Aorta (tissue), 5 donors: ENCODE measurements at regions not wholly inside any gene's neighbourhood (a gene's known extent, or its start where the extent isn't known, plus 50 kb on each side); places are given as distances from the start of the nearest gene placed in this dataset.

Experiments
- ATAC-seq: fragments of 200-7000 bp; cut with Tn5 transposase; one replicate; pipeline ENCODE4 v1.9.1; 2022; ENCODE audit warnings: moderate library complexity; ENCODE audit not compliant: low FRiP score
- DNase-seq, 2 donors: peaks; one replicate each; pipeline ENCODE4 v3.0.0-alpha.2; 2020
- H3K27ac ChIP-seq, 2 donors: one replicate each; pipeline ENCODE4 v1.5.1; 2013; ENCODE audit warnings: low read length in 2 of 2, mild to moderate bottlenecking in 2 of 2, moderate library complexity in 2 of 2, control low read depth in 1 of 2, inconsistent platforms in 1 of 2, low read depth in 1 of 2
- H3K27me3 ChIP-seq, 2 donors: one replicate each; pipeline ENCODE4 v1.6.1; 2013; ENCODE audit warnings: control low read depth in 1 of 2, low read length in 1 of 2, mild to moderate bottlenecking in 1 of 2, moderate library complexity in 1 of 2; ENCODE audit not compliant: insufficient read depth in 2 of 2, control insufficient read depth in 1 of 2
- H3K36me3 ChIP-seq, 2 donors: one replicate each; pipeline ENCODE4 v1.6.1; 2013; ENCODE audit warnings: control low read depth in 1 of 2, low read length in 1 of 2, mild to moderate bottlenecking in 1 of 2; ENCODE audit not compliant: insufficient read depth in 2 of 2, control insufficient read depth in 1 of 2
- H3K4me1 ChIP-seq, 2 donors: one replicate each; pipeline ENCODE4 v1.6.1; 2013; ENCODE audit warnings: low read length in 2 of 2, control low read depth in 1 of 2, mild to moderate bottlenecking in 1 of 2, moderate library complexity in 1 of 2; ENCODE audit not compliant: insufficient read depth in 2 of 2, control insufficient read depth in 1 of 2
- H3K4me3 ChIP-seq, 2 donors: one replicate each; pipeline ENCODE4 v1.5.1; 2013; ENCODE audit warnings: low read length in 2 of 2, control low read depth in 1 of 2, mild to moderate bottlenecking in 1 of 2
- H3K9me3 ChIP-seq: one replicate; pipeline ENCODE4 v1.6.1; 2013; ENCODE audit warnings: mild to moderate bottlenecking, low read length; ENCODE audit not compliant: control insufficient read depth
- WGBS, 2 donors: extraction: QIAGEN DNeasy Blood & Tissue Kit; methylation state at CpG; one replicate each; pipeline ENCODE4 v1.1.7; 2013; 5-methylcytosine and 5-hydroxymethylcytosine counted together
- intact Hi-C, 2 donors: fragments of 100-400 bp; cut with DNase I; formaldehyde crosslinking; loops; one replicate each; pipeline versions ENCODE4 v1.14.2 to v1.15.0; 2022
- donor health status: healthy with polysubstance abuse.
- donor health status: Bipolar disorder and iron deficiency.
- donor health status: DM: no; HTN: no; CAD: no.
- donor health status: DM: no; HTN: no; CAD: no.
- donor health status: DM: yes; HTN: yes; CAD: no.

- Histone ChIP-seq H3K4me1 (peaks cover 10 to 13% of the 10 kb centered on the region in 2 donors), H3K27me3 (no peaks in the 10 kb centered on the region), H3K36me3 (no peaks in the 10 kb centered on the region), H3K9me3 (no peaks in the 10 kb centered on the region), H3K27ac (peak overlapping the region; percentile 73 to 97), H3K4me3 (no peak overlapping the region)
- DNase-seq = no peak
- ATAC-seq = no peak
- intact Hi-C loops = loop anchor here in 1 of 2 donors (5.0 kb wide), 1 partner anchor 146 kb away; no protein-coding TSS in a partner anchor
- WGBS, 2 donors = 8 to 22% methylated on average over 1 of the region's 1 CpG
These were observed 77.4 kb upstream of the BLID start for GRCh38 chr11:122193457-122193856.

GRCh38 chr11:122192634-122193255 is 76.7 kb upstream of the BLID start:
- DNase-seq (no peak), ATAC-seq (no peak)
- H3K4me3 ChIP-seq = no peak overlapping the region
- WGBS, 2 donors = 4 to 5% methylated on average over 3 of the region's 3 CpGs
- intact Hi-C loops = loop anchor here in 1 of 2 donors (5.0 kb wide), 1 partner anchor 145 kb away; no protein-coding TSS in a partner anchor
- H3K9me3 ChIP-seq = no peaks in the 10 kb centered on the region
- H3K27ac ChIP-seq = peak overlapping the region; percentile 73 to 97
- no peaks in the 10 kb centered on the region for H3K27me3 ChIP-seq
- peaks cover 10 to 13% of the 10 kb centered on the region in 2 donors for H3K4me1 ChIP-seq
- H3K36me3 ChIP-seq = no peaks in the 10 kb centered on the region

DNA sequence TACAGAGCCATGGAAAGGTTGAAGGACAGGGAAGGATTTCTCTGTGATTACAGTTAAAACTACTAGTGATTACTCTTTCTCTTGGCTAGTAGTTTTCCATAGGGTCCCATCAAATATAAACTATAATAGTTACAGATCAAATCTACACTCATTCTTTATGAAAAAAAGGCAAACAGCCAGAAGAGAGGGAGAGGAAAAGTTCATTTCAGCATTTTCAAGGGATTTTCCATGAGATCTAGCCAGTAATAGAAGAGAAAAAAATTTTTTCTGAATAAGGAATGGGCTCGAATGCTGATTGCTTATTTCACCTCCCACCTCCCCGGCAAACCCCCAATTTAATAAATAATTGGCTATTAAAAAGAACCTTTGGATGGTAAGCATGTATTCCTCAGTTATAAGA is 74.8 kb upstream of the BLID start:
- DNase-seq (no peak), ATAC-seq (no peak)
- intact Hi-C loops = loop anchor here in 1 of 2 donors (5.0 kb wide), 1 partner anchor 143 kb away; no protein-coding TSS in a partner anchor
- Histone ChIP-seq H3K36me3 (no peaks in the 10 kb centered on the region), H3K9me3 (no peaks in the 10 kb centered on the region), H3K27ac (peak overlapping the region in 1 of 2 donors; percentile 77), H3K27me3 (no peaks in the 10 kb centered on the region), H3K4me3 (no peak overlapping the region), H3K4me1 (peaks cover 3 to 4% of the 10 kb centered on the region in 2 donors)
- 85 to 89% methylated on average over 2 of the region's 2 CpGs for WGBS, 2 donors

- H3K27ac ChIP-seq = peak overlapping the region in 1 of 2 donors; percentile 90
- H3K27me3 ChIP-seq = no peaks in the 10 kb centered on the region
- peaks cover 3% of the 10 kb centered on the region in 2 donors for H3K4me1 ChIP-seq
- peak; percentile 88 for ATAC-seq
- H3K9me3 ChIP-seq = peaks cover 2% of the 10 kb centered on the region
- H3K36me3 ChIP-seq = peaks cover 0 to 8% of the 10 kb centered on the region in 2 donors
- DNase-seq = no peak
- no peak overlapping the region for H3K4me3 ChIP-seq
- intact Hi-C loops = loop anchor here (5.0 kb wide), 2 partner anchors 52 to 87 kb away; no protein-coding TSS in a partner anchor
- 2 to 4% methylated on average over 2 of the region's 2 CpGs for WGBS, 2 donors
These were observed 73.2 kb upstream of the BLID start for GRCh38 chr11:122189229-122189628.

- intact Hi-C loops = loop anchor here (5.0 kb wide), 2 partner anchors 50 to 85 kb away; no protein-coding TSS in a partner anchor
These were observed 71.6 kb upstream of the BLID start for GRCh38 chr11:122187373-122188165.

DNA sequence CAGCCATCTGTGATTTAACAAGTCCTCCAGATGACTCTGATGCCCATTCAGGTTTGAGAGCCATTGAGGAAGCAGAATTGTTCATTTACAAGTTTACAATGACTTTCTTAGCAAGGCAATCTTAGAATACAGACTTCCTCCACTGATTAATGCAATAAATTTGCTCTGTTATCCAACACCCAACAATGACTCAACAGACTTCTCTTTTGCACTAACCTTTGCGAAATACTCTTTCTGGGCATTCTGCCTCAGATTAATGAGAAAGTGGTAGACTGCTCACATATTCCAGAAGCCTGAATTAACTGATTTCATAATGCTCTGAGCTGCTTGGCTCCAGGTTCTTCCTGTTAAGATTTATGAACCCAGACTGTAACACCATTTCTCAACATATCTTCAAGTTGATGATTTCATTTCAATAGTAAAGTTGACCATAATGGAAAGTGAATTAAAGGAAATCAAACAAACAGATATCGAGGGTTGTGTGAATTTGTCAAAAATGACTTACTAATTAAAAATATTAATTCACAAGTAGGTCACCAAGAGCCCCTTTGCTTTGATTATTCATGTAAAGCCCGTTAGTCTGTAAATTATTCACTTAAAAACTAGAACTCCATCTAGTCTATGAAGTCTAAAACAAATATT is 70.5 kb upstream of the BLID start:
- no peaks in the 10 kb centered on the region for H3K4me1 ChIP-seq
- no peak overlapping the region for H3K4me3 ChIP-seq
- DNase-seq (no peak), ATAC-seq (peak; percentile 88)
- peak overlapping the region; percentile 43 to 57 for H3K27ac ChIP-seq
- H3K9me3 ChIP-seq = peaks cover 2% of the 10 kb centered on the region
- peaks cover 0 to 8% of the 10 kb centered on the region in 2 donors for H3K36me3 ChIP-seq
- intact Hi-C loops = loop anchor here (5.0 kb wide), 2 partner anchors 49 to 84 kb away; no protein-coding TSS in a partner anchor
- no peaks in the 10 kb centered on the region for H3K27me3 ChIP-seq
- 48 to 58% methylated on average over 3 of the region's 3 CpGs for WGBS, 2 donors

More at GRCh38 chr11:122187373-122188165, 71.6 kb upstream of the BLID start:
- no peak overlapping the region for H3K4me3 ChIP-seq
- H3K36me3 ChIP-seq = peaks cover 0 to 8% of the 10 kb centered on the region in 2 donors
- H3K27me3 ChIP-seq = no peaks in the 10 kb centered on the region
- peaks cover 2% of the 10 kb centered on the region for H3K9me3 ChIP-seq
- no peak for DNase-seq
- peaks cover 0 to 3% of the 10 kb centered on the region in 2 donors for H3K4me1 ChIP-seq
- 97% methylated on average over 9 of the region's 9 CpGs for WGBS, 2 donors
- ATAC-seq = no peak
- peak overlapping the region in 1 of 2 donors; percentile 90 for H3K27ac ChIP-seq

DNA sequence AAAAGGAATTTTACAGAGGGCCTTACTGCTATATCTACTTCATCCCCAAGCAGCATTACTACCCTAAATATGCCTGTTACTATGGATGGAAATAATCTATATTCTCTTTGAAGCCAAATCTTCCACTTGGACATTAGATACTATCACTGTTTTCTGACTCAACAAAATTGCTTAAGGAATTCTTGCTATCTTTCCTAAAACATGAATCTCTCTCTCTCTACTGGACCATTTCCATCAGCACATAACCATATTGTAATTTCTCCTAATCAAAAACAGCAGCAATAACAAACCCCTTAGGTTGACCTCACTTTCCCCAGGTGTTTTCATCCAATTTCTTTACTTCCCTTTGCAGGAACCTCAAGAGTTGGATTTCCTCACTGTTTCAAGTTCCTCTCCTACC is 67.9 kb upstream of the BLID start:
- peaks cover 0 to 5% of the 10 kb centered on the region in 2 donors for H3K4me1 ChIP-seq
- intact Hi-C loops = no loop called here
- H3K9me3 ChIP-seq = peaks cover 2% of the 10 kb centered on the region
- DNase-seq (no peak), ATAC-seq (no peak)
- H3K4me3 ChIP-seq = no peak overlapping the region
- H3K27ac ChIP-seq = no peak overlapping the region
- no peaks in the 10 kb centered on the region for H3K27me3 ChIP-seq
- peaks cover 0 to 8% of the 10 kb centered on the region in 2 donors for H3K36me3 ChIP-seq

DNA sequence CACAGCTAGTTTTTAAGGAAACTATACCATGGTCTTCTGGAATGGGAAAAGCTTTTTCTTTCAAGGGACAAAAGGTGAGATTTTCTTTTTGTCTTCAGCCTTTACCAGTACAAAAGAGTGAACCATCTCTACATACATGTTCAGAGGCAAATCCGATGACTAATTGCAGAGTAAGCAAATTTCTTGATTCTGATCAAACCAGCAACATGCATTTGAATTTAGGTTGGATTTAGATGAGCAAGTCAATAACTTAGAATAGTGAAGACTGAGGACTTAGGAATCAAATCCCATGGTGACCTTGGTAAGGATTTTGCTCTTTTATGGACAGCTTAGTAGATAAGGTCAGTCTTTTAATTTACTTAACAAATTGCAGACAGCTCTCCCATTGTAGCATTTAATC is 65.9 kb upstream of the BLID start:
- 93 to 94% methylated on average over 1 of the region's 1 CpG for WGBS, 2 donors

More for the DNA sequence above, 65.9 kb upstream of the BLID start:
- Histone ChIP-seq H3K9me3 (peaks cover 2% of the 10 kb centered on the region), H3K4me1 (peaks cover 5 to 8% of the 10 kb centered on the region in 2 donors), H3K27me3 (no peaks in the 10 kb centered on the region), H3K27ac (peak overlapping the region in 1 of 2 donors; percentile 43), H3K36me3 (peaks cover 0 to 8% of the 10 kb centered on the region in 2 donors), H3K4me3 (no peak overlapping the region)
- DNase-seq = no peak
- no peak for ATAC-seq
- intact Hi-C loops = no loop called here
